Panc1 (cell line): ENCODE measurements at regions not wholly inside any gene's neighbourhood (a gene's known extent, or its start where the extent isn't known, plus 50 kb on each side); places are given as distances from the start of the nearest gene placed in this dataset.
A peak's percentile ranks its signal among the peaks of the same experiment; 100 is the strongest.

Source experiments
- ATAC-seq: fragments of 200-7000 bp; cut with Tn5 transposase; 2 replicates; pipeline ENCODE4 v1.9.1; 2020; ENCODE audit warnings: mild to moderate bottlenecking, moderate library complexity
- BruUV-seq: library from RNA; stranded (reverse); fragments of 400-500 nt; replicated peaks from 2 replicates; lab custom pipeline; 2021; lab: Mats Ljungman, UMichigan
- CTCF ChIA-PET: fragments of 300-600 bp; sonication (Branson Sonifier 250); formaldehyde crosslinking; loops from one replicate; lab custom pipeline; 2022; ENCODE audit warnings: antibody characterized with exemption; lab: Charles Lee
- POLR2A ChIA-PET: fragments of 300-600 bp; sonication (Branson Sonifier 250); formaldehyde crosslinking; loops from one replicate; lab custom pipeline; 2022; ENCODE audit warnings: antibody characterized with exemption; lab: Charles Lee
- DNase-seq: peaks from one replicate; pipeline ENCODE4 v3.0.0-alpha.2; 2010; ENCODE audit warnings: low read depth, low spot score
- H3K27ac ChIP-seq: 2 replicates; pipeline ENCODE4 v1.5.1; 2011; ENCODE audit warnings: mild to moderate bottlenecking, low read length, inconsistent platforms
- H3K27me3 ChIP-seq: fragments of 200-500 bp; sonication (Bioruptor generic); 2 replicates; pipeline ENCODE4 v1.6.0; 2014; ENCODE audit warnings: low read length, inconsistent platforms; ENCODE audit not compliant: control insufficient read depth, insufficient read depth
- H3K36me3 ChIP-seq: fragments of 200-500 bp; sonication (Bioruptor generic); 2 replicates; pipeline ENCODE4 v1.5.1; 2014; ENCODE audit warnings: inconsistent platforms, mild to moderate bottlenecking, low read length, moderate library complexity; ENCODE audit not compliant: control insufficient read depth, insufficient read depth
- H3K4me1 ChIP-seq: 2 replicates; pipeline ENCODE4 v1.5.1; 2011; ENCODE audit warnings: inconsistent platforms, mild to moderate bottlenecking, low read length, moderate library complexity; ENCODE audit not compliant: control insufficient read depth, insufficient read depth
- H3K4me3 ChIP-seq, 2 experiments: 2 replicates each; pipeline ENCODE4 v1.5.1; 2011 to 2012; ENCODE audit warnings: low read depth in 2 of 2, low read length in 2 of 2, mild to moderate bottlenecking in 2 of 2, inconsistent platforms in 1 of 2, moderate library complexity in 1 of 2
- H3K9me3 ChIP-seq: fragments of 200-500 bp; sonication (Bioruptor generic); 2 replicates; pipeline ENCODE4 v1.5.1; 2014; ENCODE audit warnings: low read depth, mild to moderate bottlenecking, inconsistent platforms, low read length, moderate library complexity; ENCODE audit not compliant: control insufficient read depth, insufficient read depth
- CTCF ChIP-seq: fragments of 450-650 bp; IDR thresholded peaks from 2 replicates; pipeline ENCODE4 v1.5.1; 2017; ENCODE audit warnings: mild to moderate bottlenecking
- POLR2AphosphoS5 ChIP-seq: IDR thresholded peaks from 2 replicates; pipeline ENCODE4 v1.6.1; 2012; ENCODE audit warnings: mild to moderate bottlenecking, low read depth, low read length, moderate library complexity
- REST ChIP-seq, 2 experiments: IDR thresholded peaks; 2 replicates each; pipeline ENCODE4 v1.6.1; 2011 to 2012; ENCODE audit warnings: low read depth in 2 of 2, control low read depth in 1 of 2, low read length in 1 of 2, mild to moderate bottlenecking in 1 of 2, moderate library complexity in 1 of 2; ENCODE audit not compliant: insufficient read depth in 1 of 2
- SIN3A ChIP-seq: IDR thresholded peaks from 2 replicates; pipeline ENCODE4 v1.6.1; 2012; ENCODE audit warnings: low read depth, mild to moderate bottlenecking, low read length, moderate library complexity, borderline replicate concordance; ENCODE audit not compliant: insufficient read depth
- TCF7L2 ChIP-seq: IDR thresholded peaks from 2 replicates; pipeline ENCODE4 v1.6.1; 2011; ENCODE audit warnings: mild to moderate bottlenecking, low read depth, low read length, inconsistent platforms
- in situ Hi-C: cut with HindIII; loops from 2 replicates; pipeline ENCODE4 v1.10.0; 2016; ENCODE audit warnings: low sequenced_read_pairs, low pct_unique_long_range_greater_than_20kb
- intact Hi-C: fragments of 100-400 bp; cut with micrococcal nuclease; formaldehyde crosslinking; loops from one replicate; pipeline ENCODE4 v1.10.0; 2022; ENCODE audit not compliant: unreplicated experiment

GRCh38 chr17:5825717-5826330 is 241.5 kb upstream of the NLRP1 start:
- peak; percentile 72 for ATAC-seq
- BruUV-seq, result no TSS peak
- CTCF ChIA-PET, result no interaction called here
- no peak overlapping the region for H3K27ac ChIP-seq
- DNase-seq, result peak; percentile 73
- H3K4me1 ChIP-seq, result no peaks in the 10 kb centered on the region
- intact Hi-C loops (no loop called here), in situ Hi-C loops (no loop called here)
- POLR2A ChIA-PET, result no interaction called here
- TF ChIP-seq REST (IDR thresholded peaks at IDR 0.05; ENCODE audit: insufficient read depth in 1 of 2, low read depth in 2 of 2, low read length in 1 of 2) (no peak), CTCF (no peak), TCF7L2 (no peak), POLR2AphosphoS5 (no peak), SIN3A (no peak)
- no peaks in the 10 kb centered on the region for H3K27me3 ChIP-seq
- H3K36me3 ChIP-seq, result no peaks in the 10 kb centered on the region
- H3K4me3 ChIP-seq, result no peak overlapping the region
- H3K9me3 ChIP-seq, result peaks cover 10% of the 10 kb centered on the region; the same call in 1 of the 2 replicates

- CTCF ChIA-PET, result no interaction called here
- BruUV-seq, result no TSS peak
- no peaks in the 10 kb centered on the region for H3K36me3 ChIP-seq
- TF ChIP-seq TCF7L2, result no peak
- no peak for TF ChIP-seq REST (IDR thresholded peaks at IDR 0.05; ENCODE audit: insufficient read depth in 1 of 2, low read depth in 2 of 2, low read length in 1 of 2)
- TF ChIP-seq SIN3A, result no peak
- H3K27ac ChIP-seq, result no peak overlapping the region
- H3K9me3 ChIP-seq, result peaks cover 10% of the 10 kb centered on the region; the same call in 1 of the 2 replicates
- ATAC-seq (peak; percentile 68; the same call in 1 of the 2 replicates), DNase-seq (peak; percentile 46)
- no peaks in the 10 kb centered on the region for H3K4me1 ChIP-seq
- intact Hi-C loops, result no loop called here
- in situ Hi-C loops, result no loop called here
- H3K27me3 ChIP-seq, result no peaks in the 10 kb centered on the region
- H3K4me3 ChIP-seq, result no peak overlapping the region
- POLR2A ChIA-PET, result no interaction called here
These were observed 242.1 kb upstream of the NLRP1 start for GRCh38 chr17:5826384-5826783.
